Stomach (tissue), 4 donors: ENCODE measurements at regions not wholly inside any gene's neighbourhood (a gene's known extent, or its start where the extent isn't known, plus 50 kb on each side); places are given as distances from the start of the nearest gene placed in this dataset.

Source experiments
- EP300 ChIP-seq: sonication (generic); formaldehyde crosslinking; IDR thresholded peaks from one replicate; pipeline ENCODE4 v1.6.1; 2017; ENCODE audit warnings: antibody characterized with exemption
- POLR2A ChIP-seq, 4 donors: fragments of 450-650 bp; IDR thresholded peaks; one replicate each; pipeline ENCODE4 v1.6.1; 2016; ENCODE audit warnings: antibody characterized with exemption in 4 of 4, control low read depth in 2 of 4, mild to moderate bottlenecking in 1 of 4, moderate library complexity in 1 of 4
- POLR2AphosphoS5 ChIP-seq, 3 donors: sonication (generic); formaldehyde crosslinking; IDR thresholded peaks; one replicate each; pipeline ENCODE4 v1.6.1; 2016; ENCODE audit warnings: antibody characterized with exemption in 3 of 3
- TF ChIP-seq, protein P1 (sequence below), 7 experiments: fragments of 450-650 bp in 4 of 7; fragments of 200-600 bp in 3 of 7; sonication (generic) in 3 of 7; IDR thresholded peaks; one replicate each; pipeline ENCODE4 v1.5.1; 2016 to 2019; ENCODE audit warnings: antibody characterized with exemption in 7 of 7, control low read depth in 2 of 7, mild to moderate bottlenecking in 1 of 7

DNA sequence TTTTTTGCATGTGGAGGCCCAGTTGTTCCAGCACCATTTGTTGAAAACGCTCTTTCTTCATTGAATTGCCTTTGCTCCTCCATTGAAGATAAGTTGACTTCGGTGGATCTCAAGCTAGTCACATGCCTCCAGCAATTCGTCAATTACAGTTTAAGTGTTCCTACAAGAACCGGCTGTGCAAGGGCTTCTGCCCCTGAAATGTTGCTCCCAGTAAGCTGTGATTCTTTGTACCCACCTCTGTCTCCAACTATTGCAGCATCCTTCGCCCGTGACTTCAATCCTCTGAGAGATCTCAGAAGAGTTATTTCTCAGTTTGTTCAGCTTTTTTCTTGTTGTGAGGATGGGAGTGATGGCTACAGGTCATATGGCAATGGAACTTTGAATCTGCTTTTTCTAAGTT lies 194.2 kb upstream of the B3GAT1 start:
- TF ChIP-seq, protein P1, sequence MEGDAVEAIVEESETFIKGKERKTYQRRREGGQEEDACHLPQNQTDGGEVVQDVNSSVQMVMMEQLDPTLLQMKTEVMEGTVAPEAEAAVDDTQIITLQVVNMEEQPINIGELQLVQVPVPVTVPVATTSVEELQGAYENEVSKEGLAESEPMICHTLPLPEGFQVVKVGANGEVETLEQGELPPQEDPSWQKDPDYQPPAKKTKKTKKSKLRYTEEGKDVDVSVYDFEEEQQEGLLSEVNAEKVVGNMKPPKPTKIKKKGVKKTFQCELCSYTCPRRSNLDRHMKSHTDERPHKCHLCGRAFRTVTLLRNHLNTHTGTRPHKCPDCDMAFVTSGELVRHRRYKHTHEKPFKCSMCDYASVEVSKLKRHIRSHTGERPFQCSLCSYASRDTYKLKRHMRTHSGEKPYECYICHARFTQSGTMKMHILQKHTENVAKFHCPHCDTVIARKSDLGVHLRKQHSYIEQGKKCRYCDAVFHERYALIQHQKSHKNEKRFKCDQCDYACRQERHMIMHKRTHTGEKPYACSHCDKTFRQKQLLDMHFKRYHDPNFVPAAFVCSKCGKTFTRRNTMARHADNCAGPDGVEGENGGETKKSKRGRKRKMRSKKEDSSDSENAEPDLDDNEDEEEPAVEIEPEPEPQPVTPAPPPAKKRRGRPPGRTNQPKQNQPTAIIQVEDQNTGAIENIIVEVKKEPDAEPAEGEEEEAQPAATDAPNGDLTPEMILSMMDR (IDR thresholded peaks at IDR 0.05): no peak
- TF ChIP-seq POLR2AphosphoS5 (IDR thresholded peaks at IDR 0.05) (no peak), POLR2A (IDR thresholded peaks at IDR 0.05) (no peak), EP300 (no peak)
